Tibial artery (tissue), 4 donors: ENCODE measurements at regions not wholly inside any gene's neighbourhood (a gene's known extent, or its start where the extent isn't known, plus 50 kb on each side); places are given as distances from the start of the nearest gene placed in this dataset.

Experiments
- DNase-seq, 2 donors: peaks; one replicate each; pipeline ENCODE4 v3.0.0-alpha.2; 2019
- H3K27ac ChIP-seq, 2 donors: fragments of 200-600 bp; sonication (generic) in 1 of 2; 1 replicate in 1 of 2; 2 replicates in 1 of 2; pipeline ENCODE4 v1.5.1; 2018 to 2019; ENCODE audit warnings: mild to moderate bottlenecking in 1 of 2
- H3K27me3 ChIP-seq, 2 donors: fragments of 200-600 bp; sonication (generic) in 1 of 2; one replicate each; pipeline versions ENCODE4 v1.5.1 to v1.6.0; 2016 to 2019
- H3K36me3 ChIP-seq, 3 donors: fragments of 200-600 bp; sonication (generic) in 2 of 3; one replicate each; pipeline ENCODE4 v1.5.1; 2016 to 2019; ENCODE audit warnings: mild to moderate bottlenecking in 2 of 3
- H3K4me1 ChIP-seq, 4 donors: fragments of 200-600 bp; sonication (generic) in 2 of 4; 1 replicate in 3 of 4; 2 replicates in 1 of 4; pipeline ENCODE4 v1.5.1; 2016 to 2019
- H3K4me3 ChIP-seq, 2 donors: fragments of 200-600 bp; sonication (generic) in 1 of 2; 1 replicate in 1 of 2; 2 replicates in 1 of 2; pipeline ENCODE4 v1.5.1; 2018 to 2019; ENCODE audit warnings: mild to moderate bottlenecking in 2 of 2
- H3K9me3 ChIP-seq, 3 donors: fragments of 200-600 bp; sonication (generic) in 1 of 3; one replicate each; pipeline ENCODE4 v1.5.1; 2016 to 2019
- intact Hi-C: fragments of 100-400 bp; cut with DNase I; formaldehyde crosslinking; loops from one replicate; pipeline ENCODE4 v1.15.0; 2023; ENCODE audit warnings: low total_unique reads
- TF ChIP-seq, protein P1 (sequence below), 2 experiments: fragments of 200-600 bp in 1 of 2; fragments of 450-650 bp in 1 of 2; IDR thresholded peaks; one replicate each; pipeline ENCODE4 v1.5.1; 2017 to 2019; ENCODE audit warnings: antibody characterized with exemption in 2 of 2, mild to moderate bottlenecking in 1 of 2, moderate library complexity in 1 of 2

DNA sequence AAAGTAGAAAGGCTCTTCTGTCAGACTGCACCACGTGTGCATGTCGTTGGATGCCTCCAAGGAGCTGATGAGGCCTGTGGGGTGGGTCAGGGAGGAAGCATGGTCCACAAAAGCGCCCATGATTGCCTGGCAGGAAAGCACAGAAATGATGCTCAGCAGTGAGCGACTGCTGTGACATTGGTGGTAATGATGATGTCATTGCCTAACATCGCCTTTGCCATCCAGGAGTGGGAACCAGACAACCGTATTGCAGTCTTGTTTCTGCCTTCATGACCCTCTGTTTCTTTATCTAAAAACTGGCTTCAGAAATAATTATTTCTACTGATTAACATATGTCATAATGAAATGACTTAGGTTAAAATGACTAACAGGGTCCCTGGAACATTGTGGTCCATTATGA, 477.8 kb upstream of the B3GAT1 start:
- H3K36me3 ChIP-seq: no peaks in the 10 kb centered on the region
- H3K4me1 ChIP-seq: no peaks in the 10 kb centered on the region
- TF ChIP-seq, protein P1, sequence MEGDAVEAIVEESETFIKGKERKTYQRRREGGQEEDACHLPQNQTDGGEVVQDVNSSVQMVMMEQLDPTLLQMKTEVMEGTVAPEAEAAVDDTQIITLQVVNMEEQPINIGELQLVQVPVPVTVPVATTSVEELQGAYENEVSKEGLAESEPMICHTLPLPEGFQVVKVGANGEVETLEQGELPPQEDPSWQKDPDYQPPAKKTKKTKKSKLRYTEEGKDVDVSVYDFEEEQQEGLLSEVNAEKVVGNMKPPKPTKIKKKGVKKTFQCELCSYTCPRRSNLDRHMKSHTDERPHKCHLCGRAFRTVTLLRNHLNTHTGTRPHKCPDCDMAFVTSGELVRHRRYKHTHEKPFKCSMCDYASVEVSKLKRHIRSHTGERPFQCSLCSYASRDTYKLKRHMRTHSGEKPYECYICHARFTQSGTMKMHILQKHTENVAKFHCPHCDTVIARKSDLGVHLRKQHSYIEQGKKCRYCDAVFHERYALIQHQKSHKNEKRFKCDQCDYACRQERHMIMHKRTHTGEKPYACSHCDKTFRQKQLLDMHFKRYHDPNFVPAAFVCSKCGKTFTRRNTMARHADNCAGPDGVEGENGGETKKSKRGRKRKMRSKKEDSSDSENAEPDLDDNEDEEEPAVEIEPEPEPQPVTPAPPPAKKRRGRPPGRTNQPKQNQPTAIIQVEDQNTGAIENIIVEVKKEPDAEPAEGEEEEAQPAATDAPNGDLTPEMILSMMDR (IDR thresholded peaks at IDR 0.05): no peak
- H3K4me3 ChIP-seq: no peak overlapping the region
- intact Hi-C loops: no loop called here
- no peak for DNase-seq
- peaks cover 0 to 12% of the 10 kb centered on the region in 2 donors for H3K27me3 ChIP-seq
- no peak overlapping the region for H3K27ac ChIP-seq
- H3K9me3 ChIP-seq: no peaks in the 10 kb centered on the region

DNA sequence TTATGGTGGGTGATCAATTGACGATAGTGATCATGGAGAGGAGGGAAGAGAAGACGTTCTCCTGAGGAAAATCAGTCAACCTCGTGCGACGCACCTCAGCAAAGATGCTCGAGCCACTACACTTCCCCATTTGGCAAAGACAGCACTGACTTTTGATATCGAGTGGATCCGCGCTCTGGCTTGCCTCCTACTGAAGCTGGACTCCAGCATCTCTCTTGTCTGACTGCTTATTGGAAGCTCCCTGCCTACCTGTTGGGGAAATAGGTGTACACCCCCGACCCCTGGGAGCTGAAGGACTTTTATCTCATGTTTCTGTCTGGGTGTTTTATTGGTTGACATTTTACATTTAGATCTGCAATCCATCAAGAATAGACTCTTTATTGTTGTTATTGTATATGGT, 476.8 kb upstream of the B3GAT1 start:
- Histone ChIP-seq H3K4me3 (no peak overlapping the region), H3K27me3 (peaks cover 0 to 16% of the 10 kb centered on the region in 2 donors), H3K9me3 (no peaks in the 10 kb centered on the region), H3K4me1 (no peaks in the 10 kb centered on the region), H3K36me3 (no peaks in the 10 kb centered on the region), H3K27ac (no peak overlapping the region)
- no peak for DNase-seq
- intact Hi-C loops: no loop called here
- TF ChIP-seq, protein P1 (IDR thresholded peaks at IDR 0.05): no peak

DNA sequence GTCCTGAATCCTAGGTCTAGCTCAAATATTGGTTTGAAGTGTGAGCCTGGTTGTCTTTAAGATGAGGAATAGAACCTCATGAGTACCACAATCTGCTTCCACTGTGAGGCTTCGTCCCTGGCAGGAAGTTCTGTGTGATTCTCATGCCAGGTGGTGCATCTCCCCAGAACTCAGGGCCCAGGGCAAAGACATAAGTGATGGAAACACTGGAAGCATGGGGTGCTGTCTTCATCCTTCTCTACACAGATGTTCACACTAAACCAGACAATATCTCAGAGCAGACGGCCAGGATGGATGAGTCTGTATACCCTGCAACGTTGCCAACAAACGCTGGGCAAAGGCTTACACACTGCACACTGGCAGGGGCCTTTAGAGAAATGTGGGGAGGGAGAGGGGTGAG, 475.9 kb upstream of the B3GAT1 start:
- TF ChIP-seq, protein P1 (IDR thresholded peaks at IDR 0.05): no peak
- Histone ChIP-seq H3K9me3 (no peaks in the 10 kb centered on the region), H3K27ac (no peak overlapping the region), H3K4me1 (no peaks in the 10 kb centered on the region), H3K4me3 (no peak overlapping the region), H3K27me3 (peaks cover 0 to 16% of the 10 kb centered on the region in 2 donors), H3K36me3 (no peaks in the 10 kb centered on the region)
- intact Hi-C loops: no loop called here
- no peak for DNase-seq

DNA sequence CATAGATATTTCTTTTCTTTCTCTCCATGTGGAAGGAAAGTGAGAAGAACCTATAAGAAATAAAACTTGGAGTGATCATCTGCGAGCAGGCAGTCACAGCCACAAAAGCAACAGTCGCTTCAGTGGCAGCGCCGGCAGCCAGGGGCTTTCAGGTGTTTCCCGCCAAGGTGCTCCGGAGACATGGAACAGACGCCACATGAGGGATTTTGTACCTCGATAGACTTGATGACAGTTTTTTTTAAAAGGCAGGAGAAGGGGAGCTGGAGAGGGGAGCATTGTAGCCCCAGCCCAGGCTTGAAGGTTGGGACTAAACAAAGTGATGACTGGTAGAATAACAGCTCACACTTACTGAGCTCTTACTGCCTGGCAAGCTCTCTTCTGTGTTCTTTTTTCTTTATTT, 471.4 kb upstream of the B3GAT1 start:
- H3K4me1 ChIP-seq: no peaks in the 10 kb centered on the region
- H3K27me3 ChIP-seq: peaks cover 0 to 21% of the 10 kb centered on the region in 2 donors
- no peak overlapping the region for H3K4me3 ChIP-seq
- no peak for DNase-seq
- H3K9me3 ChIP-seq: no peaks in the 10 kb centered on the region
- H3K27ac ChIP-seq: no peak overlapping the region
- H3K36me3 ChIP-seq: no peaks in the 10 kb centered on the region
- intact Hi-C loops: no loop called here
- TF ChIP-seq, protein P1 (IDR thresholded peaks at IDR 0.05): no peak

DNA sequence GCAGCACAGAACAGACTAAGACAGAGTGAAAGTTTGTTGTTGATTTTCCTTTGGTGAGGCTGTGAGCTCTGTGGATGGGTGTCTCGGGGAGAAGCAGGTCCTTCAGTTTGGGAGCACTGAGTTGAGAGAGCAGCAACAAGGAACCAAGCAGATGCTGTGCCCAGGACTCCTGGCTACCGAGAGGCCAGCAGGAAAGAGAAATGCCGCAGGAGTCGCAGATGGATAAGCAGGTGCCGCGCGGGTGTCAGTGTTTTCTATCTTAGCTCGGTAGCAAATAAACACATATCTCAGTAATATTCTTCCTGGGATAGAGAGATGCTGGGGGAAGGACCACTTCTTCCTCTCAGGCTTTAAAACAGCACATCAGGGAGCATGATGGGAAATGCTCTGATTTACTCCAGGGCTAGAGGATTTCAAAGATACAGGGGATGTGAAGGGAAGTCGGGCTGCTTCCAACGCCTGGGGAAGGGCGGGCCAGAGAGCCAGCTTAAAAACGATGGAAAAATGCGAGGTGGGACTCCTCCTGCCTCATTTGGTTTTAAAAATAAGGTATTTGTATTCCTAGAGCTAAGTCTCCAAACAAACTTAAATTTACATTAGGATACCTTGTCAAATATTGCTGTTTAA, 470.7 kb upstream of the B3GAT1 start:
- no peak overlapping the region for H3K27ac ChIP-seq
- no peak overlapping the region for H3K4me3 ChIP-seq
- no peaks in the 10 kb centered on the region for H3K36me3 ChIP-seq
- TF ChIP-seq, protein P1 (IDR thresholded peaks at IDR 0.05): no peak
- no peaks in the 10 kb centered on the region for H3K9me3 ChIP-seq
- H3K27me3 ChIP-seq: peaks cover 0 to 18% of the 10 kb centered on the region in 2 donors
- intact Hi-C loops: no loop called here
- no peak for DNase-seq
- no peaks in the 10 kb centered on the region for H3K4me1 ChIP-seq

DNA sequence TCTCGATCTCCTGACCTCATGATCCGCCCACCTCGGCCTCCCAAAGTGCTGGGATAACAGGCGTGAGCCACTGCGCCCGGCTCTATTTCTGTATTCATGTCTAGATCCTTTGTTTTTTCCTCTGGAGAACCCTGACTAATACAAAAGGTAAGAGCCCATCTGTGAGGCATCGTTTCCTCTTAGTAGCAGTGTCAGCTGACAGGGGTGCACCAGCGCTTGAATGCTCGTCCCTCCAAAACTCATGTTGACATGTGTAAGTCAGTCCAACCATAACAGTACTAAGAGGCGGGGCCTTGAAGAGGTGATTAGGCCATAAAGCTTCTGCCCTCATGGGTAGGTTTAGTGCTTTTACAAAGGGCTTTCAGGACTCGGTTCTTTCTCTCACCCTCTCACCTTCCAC, 470.1 kb upstream of the B3GAT1 start:
- Histone ChIP-seq H3K27me3 (peaks cover 0 to 20% of the 10 kb centered on the region in 2 donors), H3K4me3 (no peak overlapping the region), H3K4me1 (no peaks in the 10 kb centered on the region), H3K36me3 (no peaks in the 10 kb centered on the region), H3K9me3 (no peaks in the 10 kb centered on the region), H3K27ac (no peak overlapping the region)
- TF ChIP-seq, protein P1 (IDR thresholded peaks at IDR 0.05): no peak
- intact Hi-C loops: no loop called here
- DNase-seq: no peak
